ENCODE measurements at regions not wholly inside any gene's neighbourhood (a gene's known extent, or its start where the extent isn't known, plus 50 kb on each side); places are given as distances from the start of the nearest gene placed in this dataset.
"Not testable (repeated sequence)": the region's sequence is repeated elsewhere in the genome, so short reads cannot be mapped to it uniquely, and the experiment has no call there.

GRCh38 chr21:13846718-13847117 lies 237.1 kb downstream of the POTED start:
- CTCF ChIA-PET (ENCODE audit: low intra/inter-chr PET ratio); H3K9ac ChIP-seq (ENCODE audit: insufficient read depth in 1 of 2, low read depth in 2 of 2, low read length in 2 of 2); H3K36me3 ChIP-seq (ENCODE audit: control insufficient read depth, insufficient read depth, low read length); BruUV-seq (replicated peaks); H3K9me1 ChIP-seq (ENCODE audit: control insufficient read depth, insufficient read depth, low read length); H3K27me3 ChIP-seq (ENCODE audit: control insufficient read depth in 2 of 2, insufficient read depth in 2 of 2, low read length in 2 of 2); H3K4me2 ChIP-seq (ENCODE audit: insufficient read depth, low read length); intact Hi-C loops (cut with micrococcal nuclease); H3K4me1 ChIP-seq (replicated peaks in 1 of 2; ENCODE audit: control insufficient read depth in 2 of 2, insufficient read depth in 2 of 2, low read length in 2 of 2); H3K79me2 ChIP-seq (ENCODE audit: control insufficient read depth, insufficient read depth, low read length); H4K20me1 ChIP-seq (replicated peaks; ENCODE audit: control insufficient read depth, insufficient read depth, low read length); H2AFZ ChIP-seq (ENCODE audit: low read depth, low read length); in situ Hi-C loops (cut with MboI); POLR2A ChIA-PET; H3K9me3 ChIP-seq (replicated peaks; ENCODE audit: control insufficient read depth, insufficient read depth, low read depth, low read length); FAIRE-seq; H3K4me3 ChIP-seq; H3K27ac ChIP-seq (ENCODE audit: extremely low read depth, low read depth, low read length): not testable (repeated sequence)
- WGBS (ENCODE audit: insufficient coverage, low coverage, missing lambda C conversion rate): 0% methylated on average over 5 of the region's 6 CpGs
- TF ChIP-seq ZNF766 (CRISPR knock-in tag; conservative IDR thresholded peaks at IDR 0.05) (0 out of 2 replicates have a peak, but pooled peaks have one; percentile 37), AFF1 (IDR thresholded peaks at IDR 0.05; ENCODE audit: low read depth in 1 of 2, partially characterized antibody in 2 of 2) (peak in 1 of 2 experiments; percentile 55), EHMT2 (IDR thresholded peaks at IDR 0.05) (peak; percentile 95), REST (IDR thresholded peaks at IDR 0.05; ENCODE audit: borderline replicate concordance) (peak; percentile 97), REST (CRISPR knock-in tag; IDR thresholded peaks at IDR 0.05; ENCODE audit: low read depth) (peak; percentile 94), MIER1 (IDR thresholded peaks at IDR 0.05; ENCODE audit: low read depth) (peak; percentile 87), PRMT5 (CRISPR knock-in tag; IDR thresholded peaks at IDR 0.05) (peak; percentile 64; the same call in 1 of the 2 replicates)
- DNase-seq (ENCODE audit: extremely low read depth in 1 of 4, low spot score in 3 of 4): peak in 1 of 4 experiments; percentile 47
- peak; percentile 57 for ATAC-seq
